ENCODE measurements at regions not wholly inside any gene's neighbourhood (a gene's known extent, or its start where the extent isn't known, plus 50 kb on each side); places are given as distances from the start of the nearest gene placed in this dataset.

DNA sequence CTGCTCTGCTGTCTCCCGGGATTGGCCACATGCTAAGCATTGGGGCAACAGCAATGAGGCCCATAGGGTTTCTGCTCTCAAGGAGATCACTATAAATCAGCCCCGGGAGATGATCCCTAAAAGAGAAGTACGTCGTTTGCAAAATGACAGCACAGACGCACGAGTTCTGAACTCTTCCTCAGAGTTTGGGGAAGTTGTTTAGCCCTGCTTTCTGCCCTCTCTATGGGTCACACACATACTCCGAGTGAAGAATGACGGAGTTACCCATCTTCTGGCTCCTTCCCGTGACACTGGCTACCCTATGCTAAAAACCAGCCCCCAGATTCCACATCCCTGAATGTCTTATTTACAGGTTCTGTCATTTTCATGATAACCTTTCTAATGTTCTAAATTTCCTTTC is 258.0 kb upstream of the PLEKHG7 start:
- TF ChIP-seq, protein P1, sequence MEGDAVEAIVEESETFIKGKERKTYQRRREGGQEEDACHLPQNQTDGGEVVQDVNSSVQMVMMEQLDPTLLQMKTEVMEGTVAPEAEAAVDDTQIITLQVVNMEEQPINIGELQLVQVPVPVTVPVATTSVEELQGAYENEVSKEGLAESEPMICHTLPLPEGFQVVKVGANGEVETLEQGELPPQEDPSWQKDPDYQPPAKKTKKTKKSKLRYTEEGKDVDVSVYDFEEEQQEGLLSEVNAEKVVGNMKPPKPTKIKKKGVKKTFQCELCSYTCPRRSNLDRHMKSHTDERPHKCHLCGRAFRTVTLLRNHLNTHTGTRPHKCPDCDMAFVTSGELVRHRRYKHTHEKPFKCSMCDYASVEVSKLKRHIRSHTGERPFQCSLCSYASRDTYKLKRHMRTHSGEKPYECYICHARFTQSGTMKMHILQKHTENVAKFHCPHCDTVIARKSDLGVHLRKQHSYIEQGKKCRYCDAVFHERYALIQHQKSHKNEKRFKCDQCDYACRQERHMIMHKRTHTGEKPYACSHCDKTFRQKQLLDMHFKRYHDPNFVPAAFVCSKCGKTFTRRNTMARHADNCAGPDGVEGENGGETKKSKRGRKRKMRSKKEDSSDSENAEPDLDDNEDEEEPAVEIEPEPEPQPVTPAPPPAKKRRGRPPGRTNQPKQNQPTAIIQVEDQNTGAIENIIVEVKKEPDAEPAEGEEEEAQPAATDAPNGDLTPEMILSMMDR (IDR thresholded peaks at IDR 0.05) = no peak
- TF ChIP-seq POLR2A (IDR thresholded peaks at IDR 0.05) = no peak
- no peak for TF ChIP-seq POLR2AphosphoS5 (IDR thresholded peaks at IDR 0.05)
